ENCODE measurements at regions not wholly inside any gene's neighbourhood (a gene's known extent, or its start where the extent isn't known, plus 50 kb on each side); places are given as distances from the start of the nearest gene placed in this dataset.

- TF ChIP-seq, protein P1, sequence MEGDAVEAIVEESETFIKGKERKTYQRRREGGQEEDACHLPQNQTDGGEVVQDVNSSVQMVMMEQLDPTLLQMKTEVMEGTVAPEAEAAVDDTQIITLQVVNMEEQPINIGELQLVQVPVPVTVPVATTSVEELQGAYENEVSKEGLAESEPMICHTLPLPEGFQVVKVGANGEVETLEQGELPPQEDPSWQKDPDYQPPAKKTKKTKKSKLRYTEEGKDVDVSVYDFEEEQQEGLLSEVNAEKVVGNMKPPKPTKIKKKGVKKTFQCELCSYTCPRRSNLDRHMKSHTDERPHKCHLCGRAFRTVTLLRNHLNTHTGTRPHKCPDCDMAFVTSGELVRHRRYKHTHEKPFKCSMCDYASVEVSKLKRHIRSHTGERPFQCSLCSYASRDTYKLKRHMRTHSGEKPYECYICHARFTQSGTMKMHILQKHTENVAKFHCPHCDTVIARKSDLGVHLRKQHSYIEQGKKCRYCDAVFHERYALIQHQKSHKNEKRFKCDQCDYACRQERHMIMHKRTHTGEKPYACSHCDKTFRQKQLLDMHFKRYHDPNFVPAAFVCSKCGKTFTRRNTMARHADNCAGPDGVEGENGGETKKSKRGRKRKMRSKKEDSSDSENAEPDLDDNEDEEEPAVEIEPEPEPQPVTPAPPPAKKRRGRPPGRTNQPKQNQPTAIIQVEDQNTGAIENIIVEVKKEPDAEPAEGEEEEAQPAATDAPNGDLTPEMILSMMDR (conservative IDR thresholded peaks at IDR 0.05; ENCODE audit: low read depth), result no peak; the same call in 1 of the 2 replicates
- DNase-seq (ENCODE audit: low spot score), result peak; percentile 6
- no peak overlapping the region for H3K27ac ChIP-seq
- POLR2A ChIA-PET (ENCODE audit: low non-redundant PET), result no interaction called here
- CTCF ChIA-PET, result interaction anchor here (0.6 to 1.1 kb wide), 5 partner anchors 14 to 1422 kb away, joined by 3 to 4 read pairs (median 3); no protein-coding TSS in a partner anchor
These were observed 306.9 kb upstream of the RBFOX1 start for GRCh38 chr16:7025616-7026190.

DNA sequence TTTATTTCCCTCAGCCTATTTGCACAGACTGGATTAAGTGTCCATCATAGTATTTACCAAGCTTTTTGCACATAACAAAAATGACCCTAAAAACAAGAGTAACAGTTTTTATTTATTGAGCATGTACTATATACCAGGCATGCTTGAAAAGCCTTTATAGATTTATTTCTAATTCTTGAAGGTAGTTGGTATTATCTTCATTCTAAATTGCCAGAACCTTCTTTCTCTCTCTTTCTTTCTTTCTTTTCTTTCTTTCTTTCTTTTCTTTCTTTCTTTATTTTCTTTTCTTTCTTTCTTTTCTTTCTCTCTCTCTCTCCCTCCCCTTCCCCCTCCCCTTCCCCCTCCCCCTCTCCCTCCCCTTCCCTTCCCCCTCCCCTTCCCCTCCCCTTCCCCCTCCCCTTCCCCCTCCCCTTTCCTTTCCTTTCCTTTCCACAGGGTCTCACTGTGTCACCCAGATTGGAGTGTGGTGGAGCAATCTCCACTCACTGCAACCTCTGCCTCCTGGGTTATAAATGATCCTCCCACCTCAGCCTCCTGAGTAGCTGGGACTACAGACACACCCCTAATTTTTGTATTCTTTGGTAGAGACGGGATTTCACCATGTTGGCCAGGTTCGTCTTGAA lies 310.9 kb upstream of the RBFOX1 start:
- no peak overlapping the region for H3K27ac ChIP-seq
- DNase-seq (ENCODE audit: low spot score), result no peak
- ChIA-PET POLR2A (ENCODE audit: low non-redundant PET) (no interaction called here), CTCF (interaction anchor here (0.6 kb wide), 1 partner anchor 87 kb away, joined by 4 read pairs; no protein-coding TSS in a partner anchor)
- TF ChIP-seq, protein P1 (conservative IDR thresholded peaks at IDR 0.05; ENCODE audit: low read depth), result no peak

- no peak for DNase-seq (ENCODE audit: low spot score)
- H3K27ac ChIP-seq, result no peak overlapping the region
- ChIA-PET POLR2A (ENCODE audit: low non-redundant PET) (no interaction called here), CTCF (no interaction called here)
- TF ChIP-seq, protein P1 (conservative IDR thresholded peaks at IDR 0.05; ENCODE audit: low read depth), result no peak
These were observed 315.5 kb upstream of the RBFOX1 start for GRCh38 chr16:7017006-7017662.

DNA sequence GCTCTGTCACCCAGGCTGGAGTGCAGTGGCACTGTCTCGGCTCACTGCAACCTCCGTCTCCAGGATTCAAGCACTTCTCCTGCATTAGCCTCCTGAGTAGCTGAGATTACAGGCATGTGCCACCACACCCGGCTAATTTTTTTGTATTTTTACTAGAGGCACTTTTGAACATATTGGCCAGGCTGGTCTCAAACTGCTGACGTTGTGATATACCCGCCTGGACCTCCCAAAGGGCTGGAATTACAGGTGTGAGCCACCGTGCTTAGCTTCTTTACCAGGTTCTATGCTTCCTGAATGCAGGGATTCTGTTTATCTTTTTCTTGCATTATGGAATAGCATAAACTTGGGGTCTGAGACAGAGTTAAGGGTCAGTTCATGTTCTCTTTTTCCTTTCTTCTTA lies 317.9 kb upstream of the RBFOX1 start:
- no peak overlapping the region for H3K27ac ChIP-seq
- ChIA-PET POLR2A (ENCODE audit: low non-redundant PET) (no interaction called here), CTCF (no interaction called here)
- DNase-seq (ENCODE audit: low spot score), result no peak
- TF ChIP-seq, protein P1 (conservative IDR thresholded peaks at IDR 0.05; ENCODE audit: low read depth), result no peak

GRCh38 chr16:7013990-7014389 lies 318.7 kb upstream of the RBFOX1 start:
- ChIA-PET POLR2A (ENCODE audit: low non-redundant PET) (no interaction called here), CTCF (no interaction called here)
- TF ChIP-seq, protein P1 (conservative IDR thresholded peaks at IDR 0.05; ENCODE audit: low read depth), result no peak
- H3K27ac ChIP-seq, result no peak overlapping the region
- DNase-seq (ENCODE audit: low spot score), result no peak

DNA sequence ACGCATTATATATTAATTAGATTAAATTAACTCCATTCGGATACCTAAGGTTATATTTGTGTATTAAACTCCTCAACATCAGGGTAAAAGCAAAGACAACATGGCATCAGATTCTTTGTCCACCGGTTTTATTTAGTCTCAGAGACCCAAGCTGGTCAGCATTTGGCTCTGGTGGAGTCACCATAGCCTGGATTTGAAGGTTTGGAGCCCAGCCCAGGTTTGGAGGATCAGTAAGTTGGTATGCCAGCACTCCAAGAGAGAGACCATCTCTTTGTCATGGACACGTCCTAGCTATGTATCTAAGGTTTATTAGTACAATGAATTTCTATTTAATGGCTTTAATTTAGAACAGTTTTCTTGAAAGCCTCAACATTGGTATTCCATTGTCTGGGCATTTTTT lies 328.4 kb upstream of the RBFOX1 start:
- POLR2A ChIA-PET (ENCODE audit: low non-redundant PET), result no interaction called here
- DNase-seq (ENCODE audit: low spot score), result no peak
- CTCF ChIA-PET, result no interaction called here
- H3K27ac ChIP-seq, result no peak overlapping the region
- TF ChIP-seq, protein P1 (conservative IDR thresholded peaks at IDR 0.05; ENCODE audit: low read depth), result no peak

All from RWPE1 (cell line).